A549 (cell line): ENCODE measurements at regions not wholly inside any gene's neighbourhood (a gene's known extent, or its start where the extent isn't known, plus 50 kb on each side); places are given as distances from the start of the nearest gene placed in this dataset.

Source experiments
- CBX8 ChIP-seq: fragments of 200-600 bp; sonication (generic); IDR thresholded peaks from 2 replicates; pipeline ENCODE4 v1.6.1; 2016
- CEBPB ChIP-seq, 2 experiments: fragments of >200 bp in 1 of 2; sonication (Bioruptor Twin) in 1 of 2; formaldehyde crosslinking in 1 of 2; IDR thresholded peaks; 2 replicates each; pipeline ENCODE4 v1.6.1; 2012 to 2016
- HOXB5 ChIP-seq: fragments of 250-450 bp; sonication (Bioruptor Pico); IDR thresholded peaks from 2 replicates; pipeline ENCODE4 v1.5.0; 2020; ENCODE audit warnings: mild to moderate bottlenecking, moderate library complexity
- POLR2A ChIP-seq: IDR thresholded peaks from 2 replicates; pipeline ENCODE4 v1.6.1; 2012; ENCODE audit warnings: mild to moderate bottlenecking, low read length
- RAD21 ChIP-seq, 2 experiments: fragments of >200 bp in 1 of 2; sonication (Bioruptor Twin) in 1 of 2; formaldehyde crosslinking in 1 of 2; IDR thresholded peaks in 1 of 2; conservative IDR thresholded peaks in 1 of 2; 2 replicates in 1 of 2; 3 replicates in 1 of 2; pipeline ENCODE4 v1.6.1; 2012 to 2018; ENCODE audit warnings: inconsistent platforms in 1 of 2
- SREBF2 ChIP-seq: fragments of 450-650 bp; IDR thresholded peaks from 2 replicates; pipeline ENCODE4 v1.6.1; 2014; ENCODE audit warnings: mild to moderate bottlenecking, moderate library complexity
- TF ChIP-seq, protein P1 (sequence below): fragments of >200 bp; sonication (Bioruptor Twin); formaldehyde crosslinking; IDR thresholded peaks from 3 replicates; pipeline ENCODE4 v1.5.1; 2016
- TF ChIP-seq, protein P2 (sequence below): IDR thresholded peaks from 2 replicates; pipeline ENCODE4 v1.6.1; 2012

DNA sequence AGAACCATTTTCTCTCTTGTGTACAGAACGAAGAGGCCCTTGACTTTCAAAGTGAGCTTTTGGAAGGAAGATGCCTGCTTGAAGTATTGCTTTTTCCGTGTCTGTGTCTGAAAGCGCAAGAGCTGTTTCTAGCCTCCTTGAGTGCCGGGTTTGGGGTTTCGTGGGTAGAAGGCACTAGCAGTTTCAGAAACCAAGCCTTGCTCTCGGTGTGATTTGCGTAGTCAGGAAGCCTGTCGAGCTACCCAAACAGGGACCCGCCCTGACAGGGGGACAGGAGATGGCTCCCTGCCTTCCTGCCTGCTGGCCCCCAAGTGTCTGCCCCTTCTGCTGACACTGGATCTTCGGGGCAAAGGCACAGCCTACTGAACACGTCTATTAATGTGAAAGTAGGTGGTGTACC is 322.0 kb downstream of the MAF start:
- TF ChIP-seq HOXB5 (CRISPR knock-in tag) (no peak), SREBF2 (no peak), POLR2A (no peak), CBX8 (no peak), RAD21 (conservative IDR thresholded peaks at IDR 0.05 in 1 of 2, IDR thresholded peaks at IDR 0.05 in 1 of 2) (no peak), CEBPB (IDR thresholded peaks at IDR 0.05) (no peak)
- TF ChIP-seq, protein P1, sequence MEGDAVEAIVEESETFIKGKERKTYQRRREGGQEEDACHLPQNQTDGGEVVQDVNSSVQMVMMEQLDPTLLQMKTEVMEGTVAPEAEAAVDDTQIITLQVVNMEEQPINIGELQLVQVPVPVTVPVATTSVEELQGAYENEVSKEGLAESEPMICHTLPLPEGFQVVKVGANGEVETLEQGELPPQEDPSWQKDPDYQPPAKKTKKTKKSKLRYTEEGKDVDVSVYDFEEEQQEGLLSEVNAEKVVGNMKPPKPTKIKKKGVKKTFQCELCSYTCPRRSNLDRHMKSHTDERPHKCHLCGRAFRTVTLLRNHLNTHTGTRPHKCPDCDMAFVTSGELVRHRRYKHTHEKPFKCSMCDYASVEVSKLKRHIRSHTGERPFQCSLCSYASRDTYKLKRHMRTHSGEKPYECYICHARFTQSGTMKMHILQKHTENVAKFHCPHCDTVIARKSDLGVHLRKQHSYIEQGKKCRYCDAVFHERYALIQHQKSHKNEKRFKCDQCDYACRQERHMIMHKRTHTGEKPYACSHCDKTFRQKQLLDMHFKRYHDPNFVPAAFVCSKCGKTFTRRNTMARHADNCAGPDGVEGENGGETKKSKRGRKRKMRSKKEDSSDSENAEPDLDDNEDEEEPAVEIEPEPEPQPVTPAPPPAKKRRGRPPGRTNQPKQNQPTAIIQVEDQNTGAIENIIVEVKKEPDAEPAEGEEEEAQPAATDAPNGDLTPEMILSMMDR, result no peak
- TF ChIP-seq, protein P2, sequence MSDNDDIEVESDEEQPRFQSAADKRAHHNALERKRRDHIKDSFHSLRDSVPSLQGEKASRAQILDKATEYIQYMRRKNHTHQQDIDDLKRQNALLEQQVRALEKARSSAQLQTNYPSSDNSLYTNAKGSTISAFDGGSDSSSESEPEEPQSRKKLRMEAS, result no peak
